Heart left ventricle (tissue), 13 donors: ENCODE measurements at regions not wholly inside any gene's neighbourhood (a gene's known extent, or its start where the extent isn't known, plus 50 kb on each side); places are given as distances from the start of the nearest gene placed in this dataset.

Experiments used
- CTCF ChIP-seq, 12 donors: fragments of 200-600 bp; sonication (generic) in 4 of 12; IDR thresholded peaks; one replicate each; pipeline versions ENCODE4 v1.5.0 to v1.8.0; 2018 to 2022; ENCODE audit warnings: antibody characterized with exemption in 12 of 12, mild to moderate bottlenecking in 5 of 12
- POLR2A ChIP-seq, 2 donors: fragments of 450-650 bp; IDR thresholded peaks; one replicate each; pipeline ENCODE4 v1.6.1; 2017; ENCODE audit warnings: antibody characterized with exemption in 2 of 2, mild to moderate bottlenecking in 2 of 2, moderate library complexity in 2 of 2
- donor health status: ischemic (EF 13 %, LVEDD 7.1; RV severe dilation, severe dysfunction).
- donor health status: DM: no; HTN: yes; CAD: no.
- donor health status: DM: no; HTN: no; CAD: no.
- donor health status: ischemic (EF 25% LVEDD 6.9; RV normal size, moderate dysfunction).
- donor health status: ischemic (EF 25% LVEDD 5.7; RV mildly dilated, moderate dysfunction).
- donor health status: ischemic (EF 35%, LVEDD 5.7; RV mildly dilated, moderate dysfunction).
- donor health status: nonischemic (EF 11% LVEDD 7.7; RV severe dilation, severe dysfunction).
- donor health status: DM: yes; HTN: yes; CAD: no.
- donor health status: PGD.
- donor health status: ischemic (EF 29% LVEDD 5.4; RV normal size, mild dysfunction).
- donor health status: nonischemic (EF 23%, LVEDD 6.1; RV moderate dilation, normal function).

- TF ChIP-seq POLR2A (IDR thresholded peaks at IDR 0.05) (no peak), CTCF (IDR thresholded peaks at IDR 0.05) (no peak)
Measured at GRCh38 chr5:110267714-110268113, 458.8 kb downstream of the TMEM232 start.
